ENCODE measurements at regions not wholly inside any gene's neighbourhood (a gene's known extent, or its start where the extent isn't known, plus 50 kb on each side); places are given as distances from the start of the nearest gene placed in this dataset.
"Not testable (repeated sequence)": the region's sequence is repeated elsewhere in the genome, so short reads cannot be mapped to it uniquely, and the experiment has no call there.

DNA sequence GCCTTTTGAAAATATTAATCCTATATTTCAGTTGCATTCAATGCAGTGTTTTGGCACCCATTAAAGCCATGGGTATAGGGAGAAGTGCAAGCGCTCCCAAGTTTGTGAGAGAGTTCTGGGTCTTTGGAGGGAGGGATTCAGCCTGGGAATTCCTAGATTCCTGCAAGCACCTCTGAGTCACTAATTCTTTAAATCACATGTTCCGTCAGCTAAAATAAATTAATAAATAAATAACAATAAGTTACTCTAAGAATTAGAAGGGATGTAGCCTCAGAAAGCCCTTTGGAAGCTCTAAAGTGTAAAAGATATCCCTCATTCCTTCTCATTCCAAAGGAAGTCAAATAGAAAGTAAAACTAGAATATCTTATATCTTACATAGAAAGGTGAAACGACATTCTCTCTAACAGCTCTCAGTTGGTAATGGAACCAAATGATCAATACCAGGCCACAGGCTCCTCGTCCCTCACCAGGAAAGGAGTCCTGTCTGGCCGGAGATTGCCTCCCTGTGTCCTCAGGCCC, 222.4 kb upstream of the RBBP8 start:
- Mint-ChIP-seq H3K27me3 (peaks cover 0 to 2% of the 10 kb centered on the region in 2 donors), H3K4me3 (no peak overlapping the region), H3K9me3 (peaks cover 0 to 1% (median 0%) of the 10 kb centered on the region in 8 donors), H3K36me3 (no peaks in the 10 kb centered on the region), H3K27ac (no peak overlapping the region), H3K4me1 (no peaks in the 10 kb centered on the region)
- CTCF ChIA-PET (ENCODE audit: partially characterized antibody) = no interaction called here
- Histone ChIP-seq H3K27ac (ENCODE audit: low read depth, low read length) (no peak overlapping the region), H3K4me1 (ENCODE audit: insufficient read depth, low read length) (no peaks in the 10 kb centered on the region), H3K4me3 (ENCODE audit: low read length in 2 of 2) (no peak overlapping the region), H3K9me3 (ENCODE audit: control insufficient read depth in 1 of 2, low read length in 2 of 2) (no peaks in the 10 kb centered on the region), H3K27me3 (ENCODE audit: insufficient read depth, low read length) (peaks cover 3% of the 10 kb centered on the region), H3K36me3 (ENCODE audit: insufficient read depth, low read length) (no peaks in the 10 kb centered on the region)
- no peak for DNase-seq
- intact Hi-C loops (cut with micrococcal nuclease) = no loop called here
- POLR2A ChIA-PET (ENCODE audit: partially characterized antibody) = no interaction called here

DNA sequence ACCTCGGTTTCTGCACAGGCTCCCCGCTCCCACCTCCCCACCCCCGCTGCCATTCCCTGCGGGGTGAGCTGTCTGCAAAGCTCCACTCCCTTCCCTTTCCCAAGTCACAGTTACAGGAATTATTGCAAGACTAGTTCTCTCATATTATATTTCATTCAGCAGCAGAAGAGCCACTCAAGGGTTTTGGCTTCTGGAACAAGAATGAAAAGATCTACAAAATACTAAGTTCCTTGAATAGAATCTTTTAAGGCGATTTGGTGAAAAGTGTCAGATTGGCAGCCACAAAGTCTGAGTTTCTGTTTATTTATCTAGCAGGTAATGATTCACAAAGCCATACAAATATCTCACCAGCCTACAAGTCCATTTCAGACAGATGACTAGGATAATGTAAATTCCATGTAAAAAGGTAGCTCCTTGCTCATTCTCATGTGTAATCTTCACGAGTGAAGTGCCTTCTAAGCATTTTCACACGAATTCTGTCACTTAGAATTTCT, 221.9 kb upstream of the RBBP8 start:
- intact Hi-C loops (cut with micrococcal nuclease) = no loop called here
- POLR2A ChIA-PET (ENCODE audit: partially characterized antibody) = no interaction called here

DNA sequence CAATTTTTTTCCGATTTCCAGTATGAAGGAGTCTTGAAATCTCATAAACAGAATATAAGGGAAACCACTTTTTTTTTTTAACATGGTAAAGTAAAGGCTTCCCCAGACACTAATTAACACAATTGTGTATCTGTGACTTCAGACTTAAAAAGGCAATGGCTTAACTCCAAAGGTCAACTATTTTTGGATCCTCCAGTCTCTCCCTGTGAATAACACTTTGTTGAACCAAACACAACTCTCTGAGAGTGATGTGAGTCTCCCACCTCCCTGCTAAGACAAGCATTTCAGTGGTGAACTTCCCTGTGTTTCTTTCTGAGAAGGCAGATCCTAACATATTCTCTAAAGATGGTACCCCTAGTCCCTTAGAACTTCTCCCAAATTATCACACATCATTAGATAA, 219.6 kb upstream of the RBBP8 start:
- H3K36me3 Mint-ChIP-seq = no peaks in the 10 kb centered on the region
- no peak overlapping the region for H3K4me3 ChIP-seq (ENCODE audit: low read length in 2 of 2)
- ChIA-PET POLR2A (ENCODE audit: partially characterized antibody) (no interaction called here), CTCF (ENCODE audit: partially characterized antibody) (interaction anchor here (1.2 kb wide), 1 partner anchor 12 kb away, joined by 4 read pairs; no protein-coding TSS in a partner anchor)
- no peaks in the 10 kb centered on the region for H3K27me3 Mint-ChIP-seq
- no peaks in the 10 kb centered on the region for H3K36me3 ChIP-seq (ENCODE audit: insufficient read depth, low read length)
- no peak for DNase-seq
- H3K9me3 Mint-ChIP-seq = peaks cover 0 to 1% (median 0%) of the 10 kb centered on the region in 8 donors
- intact Hi-C loops (cut with micrococcal nuclease) = no loop called here
- H3K4me3 Mint-ChIP-seq = no peak overlapping the region
- peaks cover 3% of the 10 kb centered on the region for H3K27me3 ChIP-seq (ENCODE audit: insufficient read depth, low read length)
- no peak overlapping the region for H3K27ac ChIP-seq (ENCODE audit: low read depth, low read length)
- no peaks in the 10 kb centered on the region for H3K4me1 Mint-ChIP-seq
- no peak overlapping the region for H3K27ac Mint-ChIP-seq
- no peaks in the 10 kb centered on the region for H3K9me3 ChIP-seq (ENCODE audit: control insufficient read depth in 1 of 2, low read length in 2 of 2)
- H3K4me1 ChIP-seq (ENCODE audit: insufficient read depth, low read length) = no peaks in the 10 kb centered on the region

More for the DNA sequence above, 221.9 kb upstream of the RBBP8 start:
- CTCF ChIA-PET (ENCODE audit: partially characterized antibody) = no interaction called here
- H3K27ac ChIP-seq (ENCODE audit: low read depth, low read length) = no peak overlapping the region
- no peaks in the 10 kb centered on the region for H3K9me3 ChIP-seq (ENCODE audit: control insufficient read depth in 1 of 2, low read length in 2 of 2)
- peaks cover 3% of the 10 kb centered on the region for H3K27me3 ChIP-seq (ENCODE audit: insufficient read depth, low read length)
- Mint-ChIP-seq H3K27ac (no peak overlapping the region), H3K27me3 (peaks cover 0 to 2% of the 10 kb centered on the region in 2 donors), H3K36me3 (no peaks in the 10 kb centered on the region), H3K4me3 (no peak overlapping the region), H3K9me3 (peaks cover 0 to 1% (median 0%) of the 10 kb centered on the region in 8 donors), H3K4me1 (no peaks in the 10 kb centered on the region)
- no peak overlapping the region for H3K4me3 ChIP-seq (ENCODE audit: low read length in 2 of 2)
- no peaks in the 10 kb centered on the region for H3K36me3 ChIP-seq (ENCODE audit: insufficient read depth, low read length)
- H3K4me1 ChIP-seq (ENCODE audit: insufficient read depth, low read length) = no peaks in the 10 kb centered on the region
- DNase-seq = no peak

DNA sequence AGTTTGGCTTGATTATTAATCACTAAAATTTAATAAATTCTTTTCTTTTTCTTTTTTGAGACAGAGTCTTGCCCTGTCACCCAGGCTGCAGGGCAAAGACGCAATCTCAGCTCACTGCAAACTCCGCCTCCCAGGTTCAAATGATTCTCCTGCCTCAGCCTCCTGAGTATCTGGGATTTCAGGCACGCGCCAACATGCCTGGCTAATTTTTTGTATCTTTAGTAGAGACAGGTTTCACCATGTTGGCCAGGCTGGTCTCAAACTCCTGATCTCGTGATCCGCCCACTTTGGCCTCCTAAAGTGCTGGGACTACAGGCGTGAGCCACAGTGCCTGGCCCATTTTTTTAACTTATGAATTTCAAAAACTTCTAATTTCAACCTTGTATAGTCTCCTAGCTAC, 215.6 kb upstream of the RBBP8 start:
- POLR2A ChIA-PET (ENCODE audit: partially characterized antibody); H3K4me1 ChIP-seq (ENCODE audit: insufficient read depth, low read length); intact Hi-C loops (cut with micrococcal nuclease); H3K27ac ChIP-seq (ENCODE audit: low read depth, low read length); H3K9me3 Mint-ChIP-seq; DNase-seq; H3K27me3 ChIP-seq (ENCODE audit: insufficient read depth, low read length); H3K36me3 ChIP-seq (ENCODE audit: insufficient read depth, low read length); H3K4me3 Mint-ChIP-seq; H3K4me1 Mint-ChIP-seq; H3K4me3 ChIP-seq (ENCODE audit: low read length in 2 of 2); H3K36me3 Mint-ChIP-seq; H3K27ac Mint-ChIP-seq; H3K27me3 Mint-ChIP-seq; H3K9me3 ChIP-seq (ENCODE audit: control insufficient read depth in 1 of 2, low read length in 2 of 2): not testable (repeated sequence)
- CTCF ChIA-PET (ENCODE audit: partially characterized antibody) = interaction anchor here (1.1 to 2.9 kb wide), 3 partner anchors 10 to 14 kb away, joined by 3 to 9 read pairs (median 3); no protein-coding TSS in a partner anchor

DNA sequence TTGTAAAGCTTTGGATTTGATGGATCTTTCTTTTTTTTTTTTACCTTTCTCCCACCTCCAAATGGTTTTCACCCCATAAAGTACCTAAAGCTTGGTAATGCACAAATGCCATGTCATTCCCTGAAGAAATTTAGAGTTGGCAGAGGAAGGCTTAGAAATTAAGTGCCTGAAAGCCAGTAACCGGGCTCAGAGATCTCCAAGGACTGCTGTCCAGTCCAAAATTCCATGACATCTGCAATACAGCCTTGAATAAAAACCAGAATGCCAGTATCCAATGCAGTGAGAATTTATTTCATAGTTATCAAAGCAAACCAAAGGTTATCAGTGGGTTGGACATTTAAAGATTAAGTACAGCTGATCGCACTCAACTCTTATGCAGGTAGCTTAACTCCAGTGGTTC, 209.9 kb upstream of the RBBP8 start:
- H3K4me1 ChIP-seq (ENCODE audit: insufficient read depth, low read length) = no peaks in the 10 kb centered on the region
- no peaks in the 10 kb centered on the region for H3K9me3 ChIP-seq (ENCODE audit: control insufficient read depth in 1 of 2, low read length in 2 of 2)
- no peaks in the 10 kb centered on the region for H3K27me3 ChIP-seq (ENCODE audit: insufficient read depth, low read length)
- H3K27ac ChIP-seq (ENCODE audit: low read depth, low read length) = no peak overlapping the region
- H3K9me3 Mint-ChIP-seq = no peaks in the 10 kb centered on the region
- no peaks in the 10 kb centered on the region for H3K36me3 Mint-ChIP-seq
- DNase-seq = no peak
- intact Hi-C loops (cut with micrococcal nuclease) = no loop called here
- H3K27ac Mint-ChIP-seq = no peak overlapping the region
- no peak overlapping the region for H3K4me3 ChIP-seq (ENCODE audit: low read length in 2 of 2)
- no peaks in the 10 kb centered on the region for H3K4me1 Mint-ChIP-seq
- ChIA-PET CTCF (ENCODE audit: partially characterized antibody) (no interaction called here), POLR2A (ENCODE audit: partially characterized antibody) (no interaction called here)
- H3K27me3 Mint-ChIP-seq = peaks cover 0 to 2% of the 10 kb centered on the region in 2 donors
- no peak overlapping the region for H3K4me3 Mint-ChIP-seq
- no peaks in the 10 kb centered on the region for H3K36me3 ChIP-seq (ENCODE audit: insufficient read depth, low read length)

DNA sequence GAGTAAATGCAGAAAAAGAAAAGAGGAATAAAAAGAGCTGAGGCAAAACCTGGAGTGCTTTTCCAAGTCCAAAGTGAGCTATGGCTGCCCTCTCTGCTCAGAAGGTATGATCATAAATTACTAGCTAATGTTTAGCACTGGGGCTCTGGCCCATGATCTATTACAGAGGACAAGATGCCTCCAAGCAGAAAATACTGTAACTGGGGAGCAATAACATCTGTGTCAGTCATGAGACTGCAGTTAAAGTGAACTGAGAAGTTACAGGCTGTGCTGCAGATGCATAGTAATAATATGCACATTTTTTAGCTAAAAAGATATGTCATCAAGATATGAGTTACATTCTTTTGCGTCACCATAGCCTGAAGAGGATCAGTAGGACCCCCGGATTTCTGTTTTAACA, 209.4 kb upstream of the RBBP8 start:
- ChIA-PET CTCF (ENCODE audit: partially characterized antibody) (no interaction called here), POLR2A (ENCODE audit: partially characterized antibody) (no interaction called here)
- intact Hi-C loops (cut with micrococcal nuclease) = no loop called here
- Mint-ChIP-seq H3K4me3 (no peak overlapping the region), H3K4me1 (no peaks in the 10 kb centered on the region), H3K36me3 (no peaks in the 10 kb centered on the region), H3K9me3 (no peaks in the 10 kb centered on the region), H3K27me3 (peaks cover 0 to 5% of the 10 kb centered on the region in 2 donors), H3K27ac (no peak overlapping the region)
- Histone ChIP-seq H3K36me3 (ENCODE audit: insufficient read depth, low read length) (no peaks in the 10 kb centered on the region), H3K27ac (ENCODE audit: low read depth, low read length) (no peak overlapping the region), H3K27me3 (ENCODE audit: insufficient read depth, low read length) (no peaks in the 10 kb centered on the region), H3K4me1 (ENCODE audit: insufficient read depth, low read length) (no peaks in the 10 kb centered on the region), H3K4me3 (ENCODE audit: low read length in 2 of 2) (no peak overlapping the region), H3K9me3 (ENCODE audit: control insufficient read depth in 1 of 2, low read length in 2 of 2) (no peaks in the 10 kb centered on the region)
- no peak for DNase-seq

DNA sequence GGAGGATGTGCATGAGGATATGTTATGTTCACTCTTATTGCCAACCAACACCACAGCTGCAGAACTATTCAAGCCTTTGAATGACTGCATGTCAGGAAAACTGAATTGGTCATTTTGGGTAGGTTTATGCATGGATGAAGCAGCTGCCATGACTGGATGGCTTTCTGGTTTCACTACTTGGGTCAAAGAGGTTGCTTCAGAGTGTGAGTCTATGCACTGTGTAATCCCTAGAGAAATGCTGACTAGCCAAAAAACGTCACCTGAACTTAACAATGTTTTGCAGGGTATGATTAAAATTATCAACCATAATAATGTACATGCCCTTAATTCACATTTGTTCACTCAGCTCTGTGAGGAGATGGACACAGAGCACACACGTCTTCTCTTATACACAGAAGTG, 206.7 kb upstream of the RBBP8 start:
- DNase-seq = no peak
- Mint-ChIP-seq H3K9me3 (no peaks in the 10 kb centered on the region), H3K36me3 (no peaks in the 10 kb centered on the region), H3K27ac (no peak overlapping the region), H3K4me1 (no peaks in the 10 kb centered on the region), H3K27me3 (peaks cover 1 to 7% of the 10 kb centered on the region in 2 donors), H3K4me3 (no peak overlapping the region)
- Histone ChIP-seq H3K27ac (ENCODE audit: low read depth, low read length) (no peak overlapping the region), H3K9me3 (ENCODE audit: control insufficient read depth in 1 of 2, low read length in 2 of 2) (no peaks in the 10 kb centered on the region), H3K4me3 (ENCODE audit: low read length in 2 of 2) (no peak overlapping the region), H3K27me3 (ENCODE audit: insufficient read depth, low read length) (no peaks in the 10 kb centered on the region), H3K36me3 (ENCODE audit: insufficient read depth, low read length) (no peaks in the 10 kb centered on the region), H3K4me1 (ENCODE audit: insufficient read depth, low read length) (no peaks in the 10 kb centered on the region)
- ChIA-PET POLR2A (ENCODE audit: partially characterized antibody) (no interaction called here), CTCF (ENCODE audit: partially characterized antibody) (no interaction called here)
- intact Hi-C loops (cut with micrococcal nuclease) = no loop called here

DNA sequence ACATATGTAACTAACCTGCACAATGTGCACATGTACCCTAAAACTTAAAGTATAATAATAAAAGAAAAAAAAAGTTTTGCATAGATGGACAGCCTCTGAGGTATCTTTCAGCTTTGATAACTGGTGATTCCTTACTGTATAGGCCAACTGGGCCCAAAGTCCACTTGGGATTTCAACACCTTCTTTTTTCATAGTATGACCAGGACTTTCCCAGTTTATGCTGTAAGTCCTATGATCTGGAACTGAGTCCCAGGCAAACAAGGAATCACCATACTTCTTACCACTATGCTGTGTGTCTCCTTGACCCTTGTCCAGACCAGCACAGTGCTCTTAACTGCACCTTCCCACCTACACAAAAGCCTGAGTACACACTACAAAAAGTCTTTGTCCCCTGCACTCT, 205.1 kb upstream of the RBBP8 start:
- ChIA-PET POLR2A (ENCODE audit: partially characterized antibody) (no interaction called here), CTCF (ENCODE audit: partially characterized antibody) (no interaction called here)
- no peak for DNase-seq
- Histone ChIP-seq H3K36me3 (ENCODE audit: insufficient read depth, low read length) (no peaks in the 10 kb centered on the region), H3K27ac (ENCODE audit: low read depth, low read length) (no peak overlapping the region), H3K27me3 (ENCODE audit: insufficient read depth, low read length) (no peaks in the 10 kb centered on the region), H3K9me3 (ENCODE audit: control insufficient read depth in 1 of 2, low read length in 2 of 2) (no peaks in the 10 kb centered on the region), H3K4me3 (ENCODE audit: low read length in 2 of 2) (no peak overlapping the region), H3K4me1 (ENCODE audit: insufficient read depth, low read length) (no peaks in the 10 kb centered on the region)
- H3K27ac Mint-ChIP-seq = no peak overlapping the region
- H3K9me3 Mint-ChIP-seq = peaks cover 0 to 3% (median 0%) of the 10 kb centered on the region in 8 donors
- H3K27me3 Mint-ChIP-seq = peaks cover 1 to 10% of the 10 kb centered on the region in 2 donors
- intact Hi-C loops (cut with micrococcal nuclease) = no loop called here
- H3K4me1 Mint-ChIP-seq = no peaks in the 10 kb centered on the region
- H3K36me3 Mint-ChIP-seq = no peaks in the 10 kb centered on the region
- H3K4me3 Mint-ChIP-seq = no peak overlapping the region

All from CD4-positive, alpha-beta memory T cell (primary cell).